ENCODE measurements at regions not wholly inside any gene's neighbourhood (a gene's known extent, or its start where the extent isn't known, plus 50 kb on each side); places are given as distances from the start of the nearest gene placed in this dataset.
"Not testable (repeated sequence)": the region's sequence is repeated elsewhere in the genome, so short reads cannot be mapped to it uniquely, and the experiment has no call there.

DNA sequence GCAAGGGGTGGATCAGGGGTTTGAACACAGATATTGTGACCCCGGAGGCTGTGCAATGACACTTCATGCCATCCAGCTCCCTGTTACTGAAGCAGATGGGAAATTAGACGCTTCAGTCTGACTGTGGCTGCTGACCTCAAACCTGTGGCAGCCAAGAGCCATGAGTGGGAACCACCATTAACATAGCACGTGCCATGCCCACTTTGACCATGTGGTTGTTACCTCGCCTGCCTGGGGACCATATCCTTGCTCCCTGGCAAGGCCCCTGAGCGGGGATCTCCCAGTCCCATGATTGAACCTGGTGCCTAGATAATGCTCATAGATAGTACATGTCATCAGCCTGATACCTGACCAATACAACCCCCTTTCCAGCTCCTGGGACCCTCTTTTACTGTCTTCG, 68.9 kb downstream of the CYP26B1 start:
- Histone ChIP-seq H3K27me3 (no peaks in the 10 kb centered on the region), H3K9me3 (peaks cover 0 to 16% of the 10 kb centered on the region in 2 donors), H3K36me3 (no peaks in the 10 kb centered on the region), H3K27ac (no peak overlapping the region), H3K4me1 (no peaks in the 10 kb centered on the region), H3K4me3 (no peak overlapping the region)
- TF ChIP-seq, protein P1, sequence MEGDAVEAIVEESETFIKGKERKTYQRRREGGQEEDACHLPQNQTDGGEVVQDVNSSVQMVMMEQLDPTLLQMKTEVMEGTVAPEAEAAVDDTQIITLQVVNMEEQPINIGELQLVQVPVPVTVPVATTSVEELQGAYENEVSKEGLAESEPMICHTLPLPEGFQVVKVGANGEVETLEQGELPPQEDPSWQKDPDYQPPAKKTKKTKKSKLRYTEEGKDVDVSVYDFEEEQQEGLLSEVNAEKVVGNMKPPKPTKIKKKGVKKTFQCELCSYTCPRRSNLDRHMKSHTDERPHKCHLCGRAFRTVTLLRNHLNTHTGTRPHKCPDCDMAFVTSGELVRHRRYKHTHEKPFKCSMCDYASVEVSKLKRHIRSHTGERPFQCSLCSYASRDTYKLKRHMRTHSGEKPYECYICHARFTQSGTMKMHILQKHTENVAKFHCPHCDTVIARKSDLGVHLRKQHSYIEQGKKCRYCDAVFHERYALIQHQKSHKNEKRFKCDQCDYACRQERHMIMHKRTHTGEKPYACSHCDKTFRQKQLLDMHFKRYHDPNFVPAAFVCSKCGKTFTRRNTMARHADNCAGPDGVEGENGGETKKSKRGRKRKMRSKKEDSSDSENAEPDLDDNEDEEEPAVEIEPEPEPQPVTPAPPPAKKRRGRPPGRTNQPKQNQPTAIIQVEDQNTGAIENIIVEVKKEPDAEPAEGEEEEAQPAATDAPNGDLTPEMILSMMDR (IDR thresholded peaks at IDR 0.05) = no peak
- DNase-seq = no peak
- intact Hi-C loops (cut with DNase I) = no loop called here
- no peak for ATAC-seq

DNA sequence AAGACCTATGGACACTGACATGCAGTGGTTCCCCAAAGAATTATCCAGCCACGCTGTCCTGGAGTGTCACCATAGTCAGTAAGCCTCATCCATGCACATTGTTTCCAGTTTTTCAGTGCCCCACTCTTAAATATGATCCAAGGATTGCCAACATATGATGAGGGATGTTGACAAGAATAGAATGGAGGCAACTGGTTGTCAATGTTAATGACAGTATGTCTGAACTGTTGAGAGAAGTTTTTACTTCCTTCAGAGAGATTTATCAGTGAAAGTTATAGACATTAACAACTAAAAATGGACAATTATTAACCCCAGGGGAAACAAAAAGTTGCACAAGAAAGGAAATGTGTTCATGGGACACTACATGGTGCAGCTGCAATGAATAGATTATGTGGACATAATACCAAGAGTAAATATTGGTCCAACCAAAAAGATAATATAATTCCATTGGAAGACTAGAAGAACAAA, 69.9 kb downstream of the CYP26B1 start:
- H3K36me3 ChIP-seq = no peaks in the 10 kb centered on the region
- H3K27ac ChIP-seq = no peak overlapping the region
- intact Hi-C loops (cut with DNase I) = no loop called here
- peaks cover 0 to 26% of the 10 kb centered on the region in 2 donors for H3K9me3 ChIP-seq
- ATAC-seq (no peak), DNase-seq (no peak)
- TF ChIP-seq, protein P1 (IDR thresholded peaks at IDR 0.05) = no peak
- no peaks in the 10 kb centered on the region for H3K4me1 ChIP-seq
- no peaks in the 10 kb centered on the region for H3K27me3 ChIP-seq
- H3K4me3 ChIP-seq = no peak overlapping the region

DNA sequence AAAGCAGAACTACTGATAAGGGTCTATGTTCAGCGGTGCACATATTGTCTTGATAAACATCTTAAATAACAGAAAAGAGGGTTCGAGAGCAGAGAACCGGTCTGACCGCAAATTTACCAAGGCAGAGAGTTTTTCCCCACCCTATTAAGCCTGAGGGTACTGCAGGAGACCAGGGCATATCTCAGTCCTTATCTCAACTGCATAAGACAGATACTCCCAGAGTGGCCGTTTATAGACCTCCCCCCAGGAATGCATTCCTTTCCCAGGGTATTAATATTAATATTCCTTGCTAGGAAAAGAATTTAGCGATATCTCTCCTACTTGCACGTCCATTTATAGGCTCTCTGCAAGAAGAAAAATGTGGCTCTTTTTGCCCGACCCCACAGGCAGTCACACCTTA, 74.3 kb downstream of the CYP26B1 start:
- H3K4me3 ChIP-seq; intact Hi-C loops (cut with DNase I); H3K27me3 ChIP-seq; H3K36me3 ChIP-seq; DNase-seq; H3K4me1 ChIP-seq; H3K27ac ChIP-seq; ATAC-seq: not testable (repeated sequence)
- peaks cover 0 to 24% of the 10 kb centered on the region in 2 donors for H3K9me3 ChIP-seq

DNA sequence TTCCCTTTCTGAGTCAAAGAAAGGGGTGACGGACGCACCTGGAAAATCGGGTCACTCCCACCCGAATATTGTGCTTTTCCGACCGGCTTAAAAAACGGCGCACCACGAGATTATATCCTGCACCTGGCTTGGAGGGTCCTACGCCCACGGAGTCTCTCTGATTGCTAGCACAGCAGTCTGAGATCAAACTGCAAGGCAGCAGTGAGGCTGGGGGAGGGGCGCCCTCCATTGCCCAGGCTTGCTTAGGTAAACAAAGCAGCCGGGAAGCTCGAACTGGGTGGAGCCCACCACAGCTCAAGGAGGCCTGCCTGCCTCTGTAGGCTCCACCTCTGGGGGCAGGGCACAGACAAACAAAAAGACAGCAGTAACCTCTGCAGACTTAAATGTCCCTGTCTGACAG, 83.5 kb downstream of the CYP26B1 start:
- H3K9me3 ChIP-seq; H3K27ac ChIP-seq; H3K27me3 ChIP-seq; ATAC-seq; H3K36me3 ChIP-seq; intact Hi-C loops (cut with DNase I); H3K4me1 ChIP-seq; DNase-seq; H3K4me3 ChIP-seq: not testable (repeated sequence)

DNA sequence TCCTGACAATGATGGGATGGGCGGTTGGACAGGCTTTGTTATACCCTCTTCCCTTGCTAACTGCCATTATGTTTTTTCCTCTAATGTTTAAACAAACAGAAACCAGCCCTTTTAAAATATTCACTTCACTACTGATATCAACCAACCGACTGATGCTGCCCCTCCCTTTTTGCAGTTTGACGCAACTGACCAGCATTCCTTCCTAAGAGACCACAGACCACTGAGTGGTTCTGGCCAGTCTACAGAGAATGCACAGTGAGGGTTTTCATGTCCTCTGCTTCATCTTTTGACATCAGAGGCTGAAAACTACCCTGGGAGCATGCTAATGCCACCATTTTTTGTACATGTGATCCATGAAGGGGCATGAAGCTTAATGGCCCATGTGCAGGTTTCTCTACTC, 85.3 kb downstream of the CYP26B1 start:
- ATAC-seq = no peak
- H3K27me3 ChIP-seq = no peaks in the 10 kb centered on the region
- no peaks in the 10 kb centered on the region for H3K4me1 ChIP-seq
- TF ChIP-seq, protein P1 (IDR thresholded peaks at IDR 0.05) = no peak
- H3K4me3 ChIP-seq = no peak overlapping the region
- H3K27ac ChIP-seq = no peak overlapping the region
- H3K9me3 ChIP-seq = no peaks in the 10 kb centered on the region
- H3K36me3 ChIP-seq = no peaks in the 10 kb centered on the region
- intact Hi-C loops (cut with DNase I) = no loop called here
- no peak for DNase-seq

DNA sequence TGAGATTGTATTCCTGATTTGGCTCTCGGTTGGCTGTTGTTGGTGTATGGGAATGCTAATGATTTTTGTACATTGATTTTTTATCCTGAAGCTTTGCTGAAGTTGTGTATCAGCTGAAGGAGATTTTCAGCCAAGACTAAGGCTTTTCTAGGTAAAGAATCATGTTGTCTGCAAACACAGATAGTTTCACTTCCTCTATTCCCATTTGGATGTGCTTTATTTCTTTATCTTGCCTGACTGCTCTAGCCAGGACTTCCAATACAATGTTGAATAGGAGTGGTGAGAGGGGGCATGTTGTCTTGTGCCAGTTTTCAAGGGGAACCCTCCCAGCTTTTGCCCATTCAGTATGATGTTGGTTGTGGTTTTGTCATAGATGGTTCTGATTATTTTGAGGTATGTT, 90.4 kb downstream of the CYP26B1 start:
- Histone ChIP-seq H3K4me1 (no peaks in the 10 kb centered on the region), H3K27ac (no peak overlapping the region), H3K36me3 (no peaks in the 10 kb centered on the region), H3K27me3 (no peaks in the 10 kb centered on the region), H3K9me3 (no peaks in the 10 kb centered on the region), H3K4me3 (no peak overlapping the region)
- no peak for DNase-seq
- no peak for ATAC-seq
- intact Hi-C loops (cut with DNase I) = no loop called here
- TF ChIP-seq, protein P1 (IDR thresholded peaks at IDR 0.05) = no peak

Measured in left lung (tissue), 4 donors.